Gastroesophageal sphincter (tissue), 4 donors: ENCODE measurements at regions not wholly inside any gene's neighbourhood (a gene's known extent, or its start where the extent isn't known, plus 50 kb on each side); places are given as distances from the start of the nearest gene placed in this dataset.

Experiments used
- ATAC-seq: fragments of 150-250 bp; one replicate; pipeline ENCODE4 v1.9.1; 2016; ENCODE audit warnings: mild to moderate bottlenecking, moderate library complexity
- H3K27ac ChIP-seq, 4 donors: fragments of 200-600 bp; sonication (generic) in 3 of 4; 1 replicate in 3 of 4; 2 replicates in 1 of 4; pipeline ENCODE4 v1.5.1; 2016 to 2019
- H3K27me3 ChIP-seq: fragments of 200-600 bp; sonication (generic); one replicate; pipeline ENCODE4 v1.5.1; 2019
- H3K36me3 ChIP-seq, 2 donors: fragments of 200-600 bp; sonication (generic); one replicate each; pipeline ENCODE4 v1.5.1; 2019; ENCODE audit warnings: control low read depth in 1 of 2
- H3K4me1 ChIP-seq, 3 donors: fragments of 200-600 bp; sonication (generic); 1 replicate in 2 of 3; 2 replicates in 1 of 3; pipeline ENCODE4 v1.5.1; 2016 to 2019; ENCODE audit warnings: control low read depth in 2 of 3
- H3K4me3 ChIP-seq, 2 donors: fragments of 200-600 bp; sonication (generic); one replicate each; pipeline ENCODE4 v1.5.1; 2019; ENCODE audit warnings: mild to moderate bottlenecking in 1 of 2, moderate library complexity in 1 of 2
- H3K9me3 ChIP-seq, 3 donors: fragments of 200-600 bp; sonication (generic); one replicate each; pipeline ENCODE4 v1.5.1; 2017 to 2019; ENCODE audit warnings: control low read depth in 2 of 3
- EP300 ChIP-seq: sonication (generic); formaldehyde crosslinking; IDR thresholded peaks from one replicate; pipeline ENCODE4 v1.6.1; 2017; ENCODE audit warnings: antibody characterized with exemption, mild to moderate bottlenecking
- POLR2A ChIP-seq, 2 donors: fragments of 450-650 bp; IDR thresholded peaks; one replicate each; pipeline ENCODE4 v1.6.1; 2017; ENCODE audit warnings: antibody characterized with exemption in 2 of 2, mild to moderate bottlenecking in 2 of 2, moderate library complexity in 1 of 2
- POLR2AphosphoS5 ChIP-seq: sonication (generic); formaldehyde crosslinking; IDR thresholded peaks from one replicate; pipeline ENCODE4 v1.6.1; 2017; ENCODE audit warnings: antibody characterized with exemption
- WGBS, 2 donors: methylation state at CpG; one replicate each; pipeline ENCODE4 v1.1.5; 2018; ENCODE audit warnings: low coverage in 1 of 2; 5-methylcytosine and 5-hydroxymethylcytosine counted together
- TF ChIP-seq, protein P1 (sequence below), 4 experiments: fragments of 200-600 bp in 2 of 4; fragments of 450-650 bp in 2 of 4; sonication (generic) in 1 of 4; IDR thresholded peaks; one replicate each; pipeline ENCODE4 v1.5.1; 2017 to 2019; ENCODE audit warnings: antibody characterized with exemption in 4 of 4, mild to moderate bottlenecking in 2 of 4, moderate library complexity in 2 of 4

GRCh38 chr2:3965953-3966352 lies 262.6 kb downstream of the DCDC2C start:
- ATAC-seq, result no peak
- 76 to 94% methylated on average over 4 to 5 of the region's 5 CpGs for WGBS, 2 donors

GRCh38 chr2:3966470-3966869 lies 263.1 kb downstream of the DCDC2C start:
- H3K9me3 ChIP-seq, result no peaks in the 10 kb centered on the region
- H3K36me3 ChIP-seq, result no peaks in the 10 kb centered on the region
- no peaks in the 10 kb centered on the region for H3K4me1 ChIP-seq
- peaks cover 46% of the 10 kb centered on the region for H3K27me3 ChIP-seq
- WGBS, 2 donors, result 85 to 100% methylated on average over 3 to 4 of the region's 5 CpGs
- TF ChIP-seq EP300 (no peak), POLR2AphosphoS5 (no peak), POLR2A (IDR thresholded peaks at IDR 0.05) (no peak)
- TF ChIP-seq, protein P1, sequence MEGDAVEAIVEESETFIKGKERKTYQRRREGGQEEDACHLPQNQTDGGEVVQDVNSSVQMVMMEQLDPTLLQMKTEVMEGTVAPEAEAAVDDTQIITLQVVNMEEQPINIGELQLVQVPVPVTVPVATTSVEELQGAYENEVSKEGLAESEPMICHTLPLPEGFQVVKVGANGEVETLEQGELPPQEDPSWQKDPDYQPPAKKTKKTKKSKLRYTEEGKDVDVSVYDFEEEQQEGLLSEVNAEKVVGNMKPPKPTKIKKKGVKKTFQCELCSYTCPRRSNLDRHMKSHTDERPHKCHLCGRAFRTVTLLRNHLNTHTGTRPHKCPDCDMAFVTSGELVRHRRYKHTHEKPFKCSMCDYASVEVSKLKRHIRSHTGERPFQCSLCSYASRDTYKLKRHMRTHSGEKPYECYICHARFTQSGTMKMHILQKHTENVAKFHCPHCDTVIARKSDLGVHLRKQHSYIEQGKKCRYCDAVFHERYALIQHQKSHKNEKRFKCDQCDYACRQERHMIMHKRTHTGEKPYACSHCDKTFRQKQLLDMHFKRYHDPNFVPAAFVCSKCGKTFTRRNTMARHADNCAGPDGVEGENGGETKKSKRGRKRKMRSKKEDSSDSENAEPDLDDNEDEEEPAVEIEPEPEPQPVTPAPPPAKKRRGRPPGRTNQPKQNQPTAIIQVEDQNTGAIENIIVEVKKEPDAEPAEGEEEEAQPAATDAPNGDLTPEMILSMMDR (IDR thresholded peaks at IDR 0.05), result no peak
- no peak overlapping the region for H3K4me3 ChIP-seq
- ATAC-seq, result no peak
- no peak overlapping the region for H3K27ac ChIP-seq

More at GRCh38 chr2:3965953-3966352, 262.6 kb downstream of the DCDC2C start:
- TF ChIP-seq POLR2AphosphoS5, result no peak
- no peak for TF ChIP-seq POLR2A (IDR thresholded peaks at IDR 0.05)
- TF ChIP-seq, protein P1 (IDR thresholded peaks at IDR 0.05), result no peak
- no peak for TF ChIP-seq EP300
- no peak overlapping the region for H3K27ac ChIP-seq
- H3K4me3 ChIP-seq, result no peak overlapping the region
- H3K9me3 ChIP-seq, result no peaks in the 10 kb centered on the region
- peaks cover 44% of the 10 kb centered on the region for H3K27me3 ChIP-seq
- no peaks in the 10 kb centered on the region for H3K4me1 ChIP-seq
- H3K36me3 ChIP-seq, result no peaks in the 10 kb centered on the region

- H3K9me3 ChIP-seq, result no peaks in the 10 kb centered on the region
- TF ChIP-seq POLR2A (IDR thresholded peaks at IDR 0.05) (no peak), EP300 (no peak), POLR2AphosphoS5 (no peak)
- TF ChIP-seq, protein P1 (IDR thresholded peaks at IDR 0.05), result no peak
- H3K27me3 ChIP-seq, result peaks cover 53% of the 10 kb centered on the region
- H3K4me3 ChIP-seq, result no peak overlapping the region
- 50% methylated on average over 6 of the region's 6 CpGs; no CpG with 5 or more reads in 1 of the 2 donors for WGBS, 2 donors
- no peaks in the 10 kb centered on the region for H3K4me1 ChIP-seq
- no peak overlapping the region for H3K27ac ChIP-seq
- no peak for ATAC-seq
- no peaks in the 10 kb centered on the region for H3K36me3 ChIP-seq
Observed at GRCh38 chr2:3968736-3969135, 265.4 kb downstream of the DCDC2C start.

- Histone ChIP-seq H3K4me3 (no peak overlapping the region), H3K27me3 (peaks cover 45% of the 10 kb centered on the region), H3K36me3 (no peaks in the 10 kb centered on the region), H3K4me1 (no peaks in the 10 kb centered on the region), H3K27ac (no peak overlapping the region), H3K9me3 (no peaks in the 10 kb centered on the region)
- ATAC-seq, result no peak
- WGBS, 2 donors, result 57 to 62% methylated on average over 8 to 12 of the region's 17 CpGs
- no peak for TF ChIP-seq POLR2A (IDR thresholded peaks at IDR 0.05)
- TF ChIP-seq, protein P1 (IDR thresholded peaks at IDR 0.05), result no peak
- no peak for TF ChIP-seq POLR2AphosphoS5
- no peak for TF ChIP-seq EP300
Observed at GRCh38 chr2:3970791-3971651, 267.6 kb downstream of the DCDC2C start.
